HG02759 (cell line): ENCODE measurements at regions not wholly inside any gene's neighbourhood (a gene's known extent, or its start where the extent isn't known, plus 50 kb on each side); places are given as distances from the start of the nearest gene placed in this dataset.
"Not testable (repeated sequence)": the region's sequence is repeated elsewhere in the genome, so short reads cannot be mapped to it uniquely, and the experiment has no call there.

ENCODE experiments used
- ATAC-seq: cut with Tn5 transposase; IDR thresholded peaks from one replicate; pipeline ENCODE4 v1.9.1; 2021; ENCODE audit warnings: mild to moderate bottlenecking, moderate library complexity; ENCODE audit not compliant: unreplicated experiment

DNA sequence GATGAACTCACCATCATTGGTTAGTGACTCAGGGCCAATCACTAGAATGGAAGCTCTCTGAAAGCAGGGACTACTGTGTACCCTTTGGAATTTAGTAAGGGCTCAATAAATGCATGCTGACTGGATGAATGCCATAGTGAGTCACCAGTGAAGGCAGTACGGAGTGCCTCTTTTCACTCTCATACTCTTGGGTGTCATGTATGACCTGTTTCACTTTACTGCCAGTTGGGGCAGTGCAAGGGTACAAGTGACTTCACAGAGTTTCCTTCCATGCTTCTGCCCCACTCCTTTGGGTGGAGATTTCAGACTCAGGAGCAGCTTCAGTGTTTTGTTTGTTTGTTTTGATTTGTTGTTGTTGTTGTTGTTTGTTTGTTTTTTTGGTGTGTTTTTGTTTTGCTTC is 57.7 kb downstream of the SOX3 start:
- ATAC-seq = no peak

DNA sequence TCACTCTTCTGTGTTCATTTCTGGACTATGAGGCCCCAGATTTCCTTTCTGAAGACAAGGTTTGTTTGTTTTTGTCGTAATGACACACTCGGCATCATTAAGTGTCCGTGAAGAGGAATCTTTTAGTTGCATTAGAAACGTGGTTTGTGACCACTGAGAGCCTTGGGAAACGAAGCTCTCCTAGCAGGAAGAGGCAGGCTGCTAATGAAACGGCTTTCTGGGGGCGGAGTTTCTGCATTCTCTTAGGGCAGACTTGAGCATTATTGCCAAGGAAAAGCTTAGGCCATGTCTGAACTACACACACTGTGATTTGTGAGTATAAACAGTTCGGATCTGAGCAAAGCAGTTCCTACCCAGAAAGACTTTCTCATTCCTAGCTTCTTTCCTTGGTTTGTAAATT is 64.0 kb downstream of the SOX3 start:
- no peak for ATAC-seq

DNA sequence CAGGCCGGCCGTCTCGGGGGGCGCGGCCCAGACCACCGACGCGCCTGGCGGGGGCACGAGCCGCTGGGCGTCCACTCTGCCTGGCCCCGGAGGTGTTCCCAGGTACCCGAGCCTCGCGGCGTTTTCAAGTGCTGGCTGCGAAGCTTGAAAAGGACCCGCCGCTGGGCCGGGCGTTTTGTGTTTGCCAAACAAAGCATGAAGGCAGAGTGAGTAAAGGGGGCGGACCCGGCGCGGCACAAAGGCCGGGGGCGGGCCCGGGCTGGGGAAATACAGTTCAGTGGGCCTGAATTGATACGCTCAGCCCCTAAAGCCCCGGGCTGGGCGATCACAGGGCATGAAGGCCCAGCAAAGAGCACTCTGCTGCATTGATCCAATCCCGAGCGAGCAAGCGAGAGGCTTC is 65.4 kb downstream of the SOX3 start:
- no peak for ATAC-seq

DNA sequence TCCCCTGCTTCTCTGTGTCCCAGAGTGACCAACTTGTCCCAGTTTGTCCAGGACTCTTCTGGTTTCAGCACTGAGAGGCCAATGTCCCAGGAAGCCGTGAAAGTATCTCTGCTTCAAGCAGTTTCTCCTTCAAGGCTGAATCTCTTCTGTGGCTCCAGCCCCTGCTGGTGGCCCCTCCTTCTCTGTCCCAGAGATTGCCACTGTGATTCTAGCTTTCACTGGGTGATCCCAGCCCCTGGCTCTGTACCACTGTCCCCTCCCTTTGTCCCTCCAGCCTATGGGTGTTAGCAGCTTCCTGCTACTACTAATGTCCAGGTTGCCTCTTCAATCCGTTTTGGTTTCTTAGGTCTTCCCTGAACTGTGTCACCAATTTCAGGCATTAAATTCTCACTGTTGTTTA is 70.5 kb downstream of the SOX3 start:
- ATAC-seq = no peak

DNA sequence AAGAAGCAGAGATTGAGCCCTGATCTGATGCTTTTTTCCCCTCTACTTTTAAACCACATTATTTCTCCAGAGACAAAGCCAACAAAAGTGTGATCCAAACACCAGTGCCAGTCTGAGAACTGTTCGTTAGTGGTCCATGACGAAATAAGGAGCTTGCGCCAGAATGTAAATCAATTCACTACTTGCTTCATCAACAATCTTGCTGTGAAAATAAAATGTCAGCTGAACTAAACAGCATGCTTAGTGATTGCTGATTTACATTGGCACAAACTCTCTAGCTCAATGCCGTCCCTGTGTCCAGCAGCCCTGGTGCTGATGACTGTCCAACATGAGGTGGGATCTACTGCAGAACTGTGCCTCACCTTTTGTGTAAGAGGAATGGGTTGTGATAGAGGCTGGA is 71.3 kb downstream of the SOX3 start:
- no peak for ATAC-seq

DNA sequence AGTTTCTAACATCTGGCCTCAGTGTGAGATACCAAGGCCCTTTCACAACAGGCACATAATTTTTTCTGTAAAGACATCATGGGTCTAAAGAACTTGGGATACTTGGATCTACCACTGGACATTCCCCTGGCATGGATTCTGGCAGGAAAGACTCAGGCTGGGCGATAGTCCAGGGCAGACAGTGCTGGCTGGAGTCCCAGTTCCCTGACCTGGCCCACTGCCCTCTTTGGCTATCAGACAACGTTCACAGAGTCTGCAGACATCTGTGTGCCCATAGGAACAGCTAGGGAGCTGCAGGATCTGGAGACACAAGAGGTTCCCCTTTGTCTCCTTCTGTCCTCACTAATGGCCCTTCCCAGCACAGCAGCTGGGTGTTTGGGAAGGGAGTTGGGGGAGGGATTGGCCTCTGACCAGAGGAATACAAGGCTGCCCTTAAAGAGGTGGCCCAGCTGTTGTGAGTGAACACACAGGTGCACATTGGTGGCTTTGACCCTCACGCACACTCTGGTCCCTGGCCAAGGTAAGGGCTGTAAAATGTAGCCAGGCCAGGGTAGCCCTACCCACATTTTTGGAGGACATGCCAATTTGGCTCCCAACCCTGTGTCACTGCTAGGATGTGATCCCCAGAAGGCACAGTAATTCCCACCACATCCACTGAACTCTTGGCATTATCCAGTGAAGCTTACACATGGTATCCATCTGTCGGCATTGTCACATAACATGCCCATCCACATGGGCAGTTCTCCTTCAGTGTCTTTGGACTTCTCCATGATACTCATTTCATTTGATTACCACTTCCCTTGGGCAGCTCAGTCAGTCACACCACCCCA is 72.3 kb downstream of the SOX3 start:
- ATAC-seq = no peak

DNA sequence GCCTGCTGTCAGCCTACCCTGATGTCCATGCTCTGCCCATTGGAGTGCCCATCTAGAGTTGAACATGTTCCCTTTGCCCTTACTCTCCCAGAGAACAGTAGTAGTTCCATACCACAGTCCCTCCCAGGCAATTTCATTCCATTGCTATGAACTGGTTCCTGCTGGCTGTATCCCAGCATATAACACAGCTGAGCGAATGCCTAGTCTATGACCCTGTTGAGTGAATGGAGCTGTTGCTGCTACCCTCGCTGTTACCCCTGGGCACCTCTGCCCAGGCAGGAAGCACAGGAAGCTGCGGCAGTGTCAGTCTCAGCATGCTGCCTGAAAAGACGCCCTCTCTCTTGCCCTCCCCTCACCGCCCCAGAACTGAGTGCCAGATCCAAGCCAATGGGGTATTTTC is 73.3 kb downstream of the SOX3 start:
- no peak for ATAC-seq

DNA sequence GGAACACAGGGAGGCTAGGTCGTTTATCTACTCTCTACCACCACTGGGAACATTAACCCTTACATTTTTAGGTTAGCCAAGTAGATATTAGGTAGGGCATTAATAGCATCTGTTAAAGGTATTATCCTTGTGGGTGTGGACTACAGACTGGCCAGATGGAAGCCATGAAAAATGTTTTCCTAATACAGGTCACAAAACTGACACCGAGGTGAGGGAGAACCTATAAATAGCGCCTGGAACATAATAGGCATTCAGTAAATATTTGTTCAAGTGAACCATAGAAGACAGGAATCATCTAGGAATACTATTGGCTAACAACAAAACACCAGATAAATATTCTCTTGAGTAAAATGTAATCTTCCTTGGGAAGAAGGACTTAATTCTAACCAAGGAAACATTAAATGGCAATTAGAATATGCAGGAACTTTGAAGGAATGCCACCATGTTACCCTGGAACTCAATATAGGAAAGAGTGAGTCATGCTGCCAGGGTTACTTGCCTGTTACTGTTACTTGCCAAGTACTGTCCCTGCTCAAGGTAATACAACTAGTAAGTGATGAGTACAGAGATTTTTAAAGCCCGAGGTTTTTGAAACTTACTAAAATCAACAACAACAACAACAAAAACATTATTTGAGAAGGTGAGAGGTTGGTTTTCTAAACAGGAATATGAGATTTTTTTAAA is 79.0 kb downstream of the SOX3 start:
- no peak for ATAC-seq

DNA sequence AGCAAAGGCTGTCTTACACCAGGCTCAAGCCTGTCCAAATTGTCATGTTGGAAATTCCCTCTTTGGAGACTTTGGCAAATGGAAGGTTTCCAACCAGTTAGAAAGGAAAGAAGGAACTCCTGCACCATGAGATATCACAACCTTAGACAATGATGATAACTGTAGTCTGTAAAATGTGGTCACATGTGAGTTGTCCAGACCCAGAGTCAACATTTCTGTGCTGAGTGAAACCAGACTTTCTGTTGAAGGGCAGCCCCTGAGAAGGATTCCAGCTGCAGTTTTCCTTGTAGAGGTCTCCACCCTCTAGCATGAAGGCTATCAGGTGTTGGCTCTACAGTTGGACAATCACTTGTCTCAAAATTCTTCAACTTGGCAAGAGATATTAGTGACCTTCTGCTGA is 82.4 kb downstream of the SOX3 start:
- no peak for ATAC-seq

DNA sequence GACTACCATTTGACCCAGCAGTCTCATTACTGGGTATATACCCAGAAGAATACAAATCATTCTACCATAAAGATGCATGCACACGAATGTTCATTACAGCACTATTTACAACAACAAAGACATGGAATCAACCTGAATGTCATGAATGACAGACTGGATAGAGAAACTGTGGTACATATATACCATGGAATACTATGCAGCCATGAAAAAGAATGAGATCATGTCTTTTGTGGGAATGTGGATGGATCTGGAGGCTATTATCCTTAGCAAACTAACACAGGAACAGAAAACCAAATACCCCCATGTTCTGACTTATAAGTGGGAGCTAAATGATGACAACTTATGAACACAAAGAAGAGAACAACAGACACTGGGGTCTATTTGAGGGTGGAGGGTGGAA is 102.7 kb downstream of the SOX3 start:
- ATAC-seq = not testable (repeated sequence)

DNA sequence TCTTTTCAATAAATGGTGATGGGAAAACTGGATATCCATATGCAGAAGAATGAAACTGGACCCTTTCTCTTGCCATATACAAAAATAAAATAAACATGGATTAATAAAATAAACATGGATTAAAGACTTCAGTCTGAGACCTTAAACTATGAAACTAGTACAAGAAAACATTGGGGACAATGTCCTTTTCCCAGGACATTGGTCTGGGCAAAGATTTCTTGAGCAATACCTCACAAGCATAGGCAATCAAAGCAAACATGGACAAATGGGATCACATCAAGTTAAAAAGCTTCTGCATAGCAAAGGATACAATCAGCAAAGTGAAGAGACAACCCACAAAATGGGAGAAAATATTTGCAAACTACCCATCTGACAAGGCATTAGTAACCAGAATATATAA is 108.5 kb downstream of the SOX3 start:
- ATAC-seq = not testable (repeated sequence)

DNA sequence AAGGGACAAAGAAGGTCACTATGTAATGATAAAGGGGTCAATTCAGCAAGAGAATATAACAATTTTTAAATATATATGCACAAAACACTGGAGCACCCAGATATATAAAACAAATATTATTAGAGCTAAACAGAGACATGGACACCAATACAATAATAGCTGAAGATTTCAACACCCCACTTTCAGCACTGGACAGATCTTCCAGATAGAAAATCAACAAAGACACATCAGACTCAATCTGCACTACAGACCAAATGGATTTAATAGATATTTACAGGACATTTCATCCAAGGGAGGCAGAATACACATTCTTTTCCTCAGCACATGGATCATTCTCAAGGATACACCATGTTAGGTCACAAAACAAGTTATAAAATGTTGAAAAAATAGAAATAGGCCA is 111.4 kb downstream of the SOX3 start:
- ATAC-seq = no peak

DNA sequence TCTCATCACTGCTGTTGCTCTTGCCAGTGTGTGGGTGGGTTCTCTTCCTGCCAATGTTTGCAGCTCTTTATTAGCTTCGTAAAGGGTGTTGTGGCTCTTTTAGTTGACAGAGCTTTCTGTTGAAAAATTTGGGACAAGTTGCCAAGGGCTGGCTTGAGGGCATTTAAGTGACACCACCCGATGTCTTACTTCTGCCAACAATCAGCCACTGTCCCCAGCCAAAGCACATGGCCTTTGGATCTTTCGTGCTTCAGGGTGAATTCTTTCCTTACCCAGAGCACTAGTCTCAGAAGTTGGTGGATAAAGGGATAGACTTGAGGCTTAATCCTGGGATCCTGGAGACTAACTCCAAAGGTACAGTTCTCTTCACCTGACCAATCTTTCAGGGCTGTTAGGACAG is 113.6 kb downstream of the SOX3 start:
- no peak for ATAC-seq

DNA sequence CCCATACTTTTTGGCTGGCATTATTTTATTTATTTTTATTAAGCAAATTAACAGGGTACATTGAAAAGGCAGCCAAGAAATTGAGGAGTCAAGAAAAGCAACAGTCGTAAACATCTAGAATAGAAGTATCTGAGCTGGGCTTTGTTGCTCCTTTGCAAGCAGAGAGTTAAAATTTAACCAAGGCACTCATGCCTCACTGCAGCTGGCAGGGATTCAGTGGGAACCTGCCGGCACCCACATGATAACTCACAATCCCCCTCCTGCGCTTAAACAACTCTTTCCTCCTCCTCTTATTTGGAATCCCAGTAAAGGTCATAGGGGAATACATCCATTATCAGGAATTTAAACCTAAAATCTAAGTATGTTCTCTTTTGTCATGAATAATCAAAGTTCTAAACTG is 115.5 kb downstream of the SOX3 start:
- ATAC-seq = no peak

DNA sequence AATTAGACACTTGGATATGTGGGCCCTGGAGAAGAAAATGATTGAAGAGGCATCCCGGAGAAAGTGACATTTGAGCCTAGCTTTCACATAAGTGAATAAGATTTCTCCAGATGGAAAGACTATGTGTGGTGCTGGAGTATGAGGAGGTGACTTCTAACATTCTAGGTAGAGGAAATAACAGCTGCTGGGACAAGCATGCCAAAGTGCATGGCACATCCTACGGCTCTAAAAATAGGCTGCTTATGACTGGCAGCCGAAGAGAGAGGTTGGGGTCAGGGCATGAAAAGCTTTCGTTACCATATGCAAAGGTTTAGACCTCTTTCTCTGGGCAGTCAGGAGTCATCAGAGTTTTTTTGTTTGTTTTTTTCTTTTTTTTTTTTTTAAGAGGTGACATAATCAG is 142.0 kb downstream of the SOX3 start:
- no peak for ATAC-seq

DNA sequence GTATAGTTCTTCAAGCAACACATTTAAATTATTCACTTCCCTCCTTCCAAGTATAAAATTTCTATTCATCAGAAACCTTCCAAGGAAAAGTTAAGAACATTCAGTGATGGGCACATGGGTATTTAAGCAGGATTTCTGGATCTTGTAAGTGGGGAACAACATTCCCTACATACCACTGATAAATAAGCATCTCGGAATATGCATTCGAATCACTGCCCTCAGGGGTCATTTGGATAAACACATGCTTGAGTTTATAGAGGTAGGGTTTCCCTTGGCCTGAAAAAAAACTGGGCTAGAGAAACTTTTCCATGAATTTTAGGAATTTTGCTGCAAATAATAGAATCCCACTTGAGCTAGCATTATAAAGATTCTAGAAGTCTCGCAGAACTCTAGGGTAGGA is 143.9 kb downstream of the SOX3 start:
- no peak for ATAC-seq

DNA sequence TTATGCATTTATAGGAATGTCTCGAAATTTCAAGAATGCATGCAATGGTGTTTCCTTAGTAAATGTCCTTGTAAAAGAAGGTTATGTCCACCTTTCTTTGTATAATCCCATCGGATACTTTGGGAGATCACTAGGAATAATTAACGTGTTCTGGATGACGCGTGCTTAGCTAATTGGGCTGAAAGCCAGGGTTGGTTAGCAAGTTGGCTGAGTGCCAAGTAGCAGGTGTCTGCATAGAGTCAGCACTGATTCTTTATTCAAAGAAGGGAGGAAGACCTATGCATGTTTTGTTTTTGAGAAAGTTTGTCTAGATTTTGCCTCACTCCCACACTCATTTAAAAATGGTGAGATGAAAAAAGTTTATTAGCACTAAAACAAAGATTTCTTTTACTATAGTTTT is 144.6 kb downstream of the SOX3 start:
- no peak for ATAC-seq

DNA sequence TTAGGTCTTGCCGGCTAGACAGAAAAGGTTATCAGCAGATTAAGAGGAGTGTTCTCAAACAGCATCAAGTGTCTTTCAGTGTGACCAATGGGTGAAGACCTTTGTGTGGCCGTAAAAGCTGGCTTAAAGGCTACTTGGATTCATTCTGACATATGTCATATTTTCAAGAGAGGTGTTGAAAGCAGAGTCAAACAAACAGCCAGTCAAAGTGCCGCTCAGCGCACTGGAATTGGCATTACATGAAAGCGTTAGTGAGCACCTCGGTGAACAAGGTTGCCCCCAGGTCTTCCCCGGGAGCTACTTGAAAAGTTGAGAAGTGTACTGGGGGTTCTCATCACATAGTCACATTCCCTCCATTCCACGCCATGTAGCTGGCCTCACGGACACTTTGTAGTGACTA is 148.9 kb downstream of the SOX3 start:
- no peak for ATAC-seq

DNA sequence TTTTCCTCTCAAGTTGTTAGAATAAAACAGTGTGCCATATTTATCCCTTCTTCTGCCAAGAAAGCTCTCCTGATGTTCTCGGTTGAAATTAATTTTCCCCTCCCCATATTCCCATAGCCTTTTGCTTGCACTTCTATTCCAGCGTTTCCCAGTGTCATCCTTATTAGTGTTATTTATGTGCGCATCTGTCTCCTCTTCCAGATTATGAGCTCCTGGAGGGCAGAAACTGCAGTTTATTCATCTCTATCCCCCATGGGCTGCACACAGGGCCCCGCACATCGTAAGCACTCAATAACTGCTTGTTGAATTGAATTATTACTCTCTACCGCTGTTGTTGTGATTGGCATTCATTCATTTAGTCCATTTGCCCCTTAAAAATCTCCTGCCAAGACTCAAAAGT is 149.4 kb downstream of the SOX3 start:
- no peak for ATAC-seq

DNA sequence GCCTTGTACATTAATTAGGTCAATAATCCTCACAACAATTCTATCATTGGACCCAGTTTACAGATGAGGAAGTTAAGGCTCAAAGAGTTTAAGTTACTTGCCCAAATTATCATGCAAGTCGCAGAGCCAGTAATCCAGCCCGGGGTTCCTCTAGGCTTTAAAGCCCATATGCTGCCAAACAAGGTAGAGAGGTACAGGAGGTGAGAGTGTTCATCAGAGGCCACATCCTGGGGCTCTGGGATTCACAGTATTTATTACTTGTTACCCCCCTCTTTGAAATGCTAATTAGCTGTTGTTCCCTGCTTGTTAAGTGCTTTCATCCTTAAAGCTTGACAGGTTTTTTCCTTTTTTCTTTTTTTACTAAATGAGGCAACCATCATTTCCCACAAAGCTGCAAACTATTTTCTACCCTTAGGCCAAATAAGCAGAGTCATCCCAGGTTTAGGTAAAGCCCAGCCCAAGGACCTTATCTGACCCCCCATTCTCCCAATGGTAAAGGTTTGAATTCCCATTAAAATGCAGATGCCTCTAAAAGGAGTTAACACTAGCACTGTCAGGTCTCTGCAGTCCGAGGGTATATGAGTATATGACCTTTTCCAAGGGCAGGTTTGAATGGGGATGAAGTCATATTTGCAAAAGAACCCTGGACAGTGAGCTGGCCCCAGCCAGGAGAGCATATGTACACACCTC is 150.3 kb downstream of the SOX3 start:
- no peak for ATAC-seq

DNA sequence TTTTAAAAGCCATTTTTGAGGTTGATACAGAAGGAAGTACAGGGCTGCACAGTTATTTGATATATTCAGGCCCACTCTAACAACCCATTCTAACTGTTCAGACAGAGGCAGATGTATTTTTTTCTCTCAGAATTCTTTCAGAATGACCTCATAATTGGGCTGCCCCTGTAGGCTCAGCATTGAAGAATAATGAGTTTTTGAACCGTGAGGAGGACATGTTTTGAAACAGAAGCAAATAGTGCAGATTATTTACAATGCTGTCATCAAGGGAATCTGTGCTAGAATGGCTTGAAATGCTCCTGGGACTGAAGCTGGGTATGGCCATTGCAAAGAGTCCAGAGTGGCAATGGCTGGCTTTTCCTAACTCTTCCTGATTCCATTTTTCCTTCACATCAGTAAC is 158.1 kb downstream of the SOX3 start:
- no peak for ATAC-seq

DNA sequence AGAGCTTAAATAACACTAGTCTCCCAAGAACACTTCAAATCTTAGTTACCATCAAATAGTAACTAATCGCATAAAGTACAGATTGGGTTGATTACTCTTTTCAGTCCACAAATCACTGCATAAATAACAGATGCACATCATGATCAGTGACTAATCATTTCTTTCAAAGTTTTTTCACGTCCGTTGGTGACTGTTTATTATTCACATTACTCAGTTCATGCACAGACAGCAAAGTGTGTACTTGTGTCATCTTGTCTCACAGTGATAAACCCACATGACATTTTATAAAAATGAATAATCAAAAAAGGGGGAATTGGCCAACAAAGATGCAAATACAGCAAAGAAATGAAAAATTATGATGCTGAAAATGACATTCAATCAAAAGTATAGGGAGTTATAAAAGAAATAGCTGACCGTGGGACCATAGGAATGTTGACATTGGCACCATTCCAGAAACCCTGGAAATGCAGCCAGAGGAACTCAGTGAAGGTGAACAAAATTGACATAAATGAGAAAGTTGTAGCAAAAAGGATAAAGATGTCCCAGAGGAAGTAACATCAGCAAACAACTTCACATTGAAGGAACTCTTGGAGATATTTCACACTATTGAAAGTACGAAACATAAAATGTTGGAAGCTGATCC is 161.5 kb downstream of the SOX3 start:
- no peak for ATAC-seq
